T-helper 1 cell treated with Interleukin-12 subunit alpha and Interleukin-12 subunit beta and Interleukin-4 antibody, amounts not matched to agents 30 ng/mL and 1 ng/mL, for 36 hours (primary cell): ENCODE measurements at regions not wholly inside any gene's neighbourhood (a gene's known extent, or its start where the extent isn't known, plus 50 kb on each side); places are given as distances from the start of the nearest gene placed in this dataset.
"Not testable (repeated sequence)": the region's sequence is repeated elsewhere in the genome, so short reads cannot be mapped to it uniquely, and the experiment has no call there.

Source experiments
- intact Hi-C: fragments of 100-400 bp; cut with micrococcal nuclease; formaldehyde crosslinking; loops from one replicate; pipeline ENCODE4 v1.15.1; 2024

DNA sequence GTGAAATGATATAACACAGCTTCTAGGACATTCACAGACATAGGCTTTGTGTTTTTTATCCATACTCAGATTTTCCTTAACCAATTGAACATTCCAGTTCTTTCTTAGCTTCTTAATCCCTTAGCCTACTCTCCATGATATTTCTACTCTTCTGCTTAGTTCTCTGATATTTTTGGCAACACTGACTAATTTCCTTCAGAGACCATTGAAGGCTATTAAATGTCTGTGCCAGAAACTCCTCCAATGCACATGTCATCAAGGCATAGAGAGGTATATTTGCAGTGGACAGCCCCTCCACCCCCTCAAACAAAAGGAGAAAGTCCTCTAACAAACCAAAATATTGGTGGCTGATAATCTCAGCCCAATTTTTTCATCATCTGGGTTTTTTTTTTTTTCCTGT is 105.9 kb upstream of the TSC22D2 start:
- intact Hi-C loops = no loop called here

GRCh38 chr3:150300852-150301517 is 107.1 kb upstream of the TSC22D2 start:
- intact Hi-C loops = no loop called here

- intact Hi-C loops = no loop called here
Observed at GRCh38 chr3:150300388-150300787, 107.7 kb upstream of the TSC22D2 start.

- intact Hi-C loops = no loop called here
Observed at GRCh38 chr3:150299201-150299600, 108.9 kb upstream of the TSC22D2 start.

- intact Hi-C loops = no loop called here
Observed at GRCh38 chr3:150296966-150297365, 111.1 kb upstream of the TSC22D2 start.

GRCh38 chr3:150296123-150296735 is 111.9 kb upstream of the TSC22D2 start:
- intact Hi-C loops = no loop called here

- intact Hi-C loops = no loop called here
Observed at GRCh38 chr3:150293401-150294001, 114.6 kb upstream of the TSC22D2 start.

GRCh38 chr3:150292891-150293290 is 115.2 kb upstream of the TSC22D2 start:
- intact Hi-C loops = no loop called here

DNA sequence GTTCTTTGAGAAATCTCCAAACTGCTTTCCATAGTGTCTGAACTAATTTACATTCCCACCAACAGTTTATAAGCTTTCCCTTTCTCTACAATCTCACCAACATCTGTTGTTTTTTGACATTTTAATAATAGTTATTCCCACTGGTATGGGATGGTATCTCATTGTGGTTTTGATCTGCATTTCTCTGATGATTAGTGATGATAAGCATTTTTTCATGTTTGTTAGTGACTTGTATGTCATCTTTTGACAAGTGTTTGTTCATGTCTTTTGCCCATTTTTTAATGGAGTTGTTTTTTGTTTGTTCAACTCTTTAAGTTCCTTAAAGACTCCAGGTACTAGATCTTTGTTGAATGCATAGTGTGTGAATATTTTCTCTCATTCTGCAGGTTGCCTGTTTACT is 116.6 kb upstream of the TSC22D2 start:
- intact Hi-C loops = no loop called here

DNA sequence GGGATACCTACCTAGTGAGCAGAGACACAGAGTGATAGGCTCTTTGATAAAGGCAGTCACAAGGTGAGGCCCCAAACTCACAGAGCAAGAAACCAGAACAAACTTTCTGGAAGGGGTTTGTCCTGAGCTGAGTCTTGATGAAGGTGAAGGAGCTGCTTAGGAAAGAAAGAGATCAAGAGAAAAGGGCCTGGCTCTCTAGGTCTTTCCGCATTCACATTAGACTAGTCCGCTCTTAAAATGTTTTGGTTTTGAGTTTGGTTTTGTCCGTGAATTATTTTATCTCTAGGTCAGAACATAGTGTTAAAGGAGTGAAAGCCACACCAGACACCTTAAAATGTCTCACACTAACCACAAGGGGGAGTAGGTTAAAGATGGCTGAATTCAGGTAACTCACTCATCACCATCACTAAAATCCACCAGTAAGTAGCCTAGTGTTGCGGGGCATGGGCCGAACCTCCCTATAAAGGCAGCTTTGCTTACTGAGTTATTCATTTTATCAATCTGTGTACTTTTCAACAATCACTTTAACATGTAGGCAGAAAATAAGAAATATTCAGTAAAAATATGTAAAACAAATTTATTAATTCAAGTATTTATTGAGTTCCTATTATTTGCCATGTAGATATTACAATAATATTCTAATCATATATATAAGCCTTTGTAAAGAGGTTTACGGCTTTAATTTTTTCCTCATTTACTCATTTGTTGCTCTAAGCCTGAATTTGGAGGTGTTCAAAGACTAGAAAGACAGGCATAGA is 121.5 kb upstream of the TSC22D2 start:
- intact Hi-C loops = loop anchor here (1.0 to 5.0 kb wide), 2 partner anchors 126 to 209 kb away; no protein-coding TSS in a partner anchor

DNA sequence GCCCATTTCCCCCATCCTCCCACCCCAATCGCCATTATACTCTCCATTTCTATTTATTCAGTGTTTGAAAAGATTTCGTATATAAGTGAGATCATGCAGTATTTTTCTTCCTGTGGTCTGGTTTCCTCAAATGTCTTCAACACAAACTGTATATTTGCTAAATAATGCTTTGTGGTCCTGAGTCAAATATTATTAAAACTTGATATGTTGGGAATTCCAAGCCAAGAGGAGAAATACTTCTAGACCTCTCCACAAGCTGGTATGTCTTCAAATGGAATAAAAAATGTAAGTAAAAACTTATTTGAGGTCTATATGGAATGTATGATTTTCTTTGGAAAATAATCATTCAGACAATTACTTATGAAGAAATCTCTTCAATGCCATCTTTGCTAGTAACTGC is 122.5 kb upstream of the TSC22D2 start:
- intact Hi-C loops = loop anchor here (5.0 kb wide), 1 partner anchor 127 kb away; no protein-coding TSS in a partner anchor

DNA sequence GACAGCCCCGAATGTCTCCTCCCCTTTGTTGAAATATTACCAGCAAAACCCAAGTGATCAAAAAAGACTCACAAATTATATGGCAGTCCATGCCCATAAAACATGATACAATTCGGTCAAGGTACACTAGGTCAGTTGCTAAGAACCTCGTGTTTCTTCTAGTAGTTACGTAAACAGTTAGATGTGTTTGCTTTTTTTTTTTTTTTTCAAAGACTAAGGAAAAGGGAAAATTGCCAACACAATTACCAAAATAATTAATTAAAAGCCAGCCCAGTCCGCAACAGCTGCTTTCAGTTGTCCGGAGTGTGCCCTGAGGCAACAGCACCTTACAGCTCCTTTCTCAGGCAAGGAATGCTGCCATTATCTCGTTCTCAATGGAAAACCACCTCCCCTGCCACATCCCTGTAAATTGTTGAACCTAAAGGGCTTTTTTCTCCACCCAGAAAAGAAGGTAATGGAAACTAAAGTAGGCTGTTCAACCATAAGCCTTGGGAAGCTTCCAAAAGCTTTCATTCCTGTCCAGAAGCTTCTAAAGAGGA is 129.2 kb upstream of the TSC22D2 start:
- intact Hi-C loops = no loop called here

GRCh38 chr3:150278195-150278594 is 129.9 kb upstream of the TSC22D2 start:
- intact Hi-C loops = no loop called here

- intact Hi-C loops = no loop called here
Observed at GRCh38 chr3:150277444-150277843, 130.7 kb upstream of the TSC22D2 start.

- intact Hi-C loops = no loop called here
Observed at GRCh38 chr3:150275941-150276340, 132.2 kb upstream of the TSC22D2 start.

DNA sequence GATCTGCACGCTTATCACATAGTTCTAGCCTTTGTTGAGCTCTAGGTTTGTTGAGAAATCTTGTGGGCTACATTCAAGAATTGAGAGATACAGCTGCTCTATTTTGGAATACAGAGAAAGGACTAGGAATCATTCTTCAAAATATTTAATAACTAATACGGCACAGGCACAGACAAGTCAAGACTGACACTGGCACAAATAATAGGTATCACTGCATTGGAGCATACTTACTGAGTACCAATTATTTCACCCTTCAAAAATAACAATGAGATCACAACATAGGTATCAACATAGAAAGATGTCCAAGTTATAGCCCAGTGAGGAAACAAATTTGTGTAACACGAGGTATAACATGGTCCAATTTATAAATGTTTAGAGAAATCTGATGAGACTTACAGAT is 133.7 kb upstream of the TSC22D2 start:
- intact Hi-C loops = no loop called here

GRCh38 chr3:150273396-150273795 is 134.7 kb upstream of the TSC22D2 start:
- intact Hi-C loops = no loop called here

GRCh38 chr3:150271591-150271960 is 136.5 kb upstream of the TSC22D2 start:
- intact Hi-C loops = no loop called here

GRCh38 chr3:150270883-150271590 is 137.1 kb upstream of the TSC22D2 start:
- intact Hi-C loops = no loop called here

- intact Hi-C loops = not testable (repeated sequence)
Observed at GRCh38 chr3:150270444-150270843, 137.7 kb upstream of the TSC22D2 start.

- intact Hi-C loops = no loop called here
Observed at GRCh38 chr3:150269526-150269925, 138.6 kb upstream of the TSC22D2 start.
